ENCODE measurements at regions not wholly inside any gene's neighbourhood (a gene's known extent, or its start where the extent isn't known, plus 50 kb on each side); places are given as distances from the start of the nearest gene placed in this dataset.
A peak's percentile ranks its signal among the peaks of the same experiment; 100 is the strongest.
"Not testable (repeated sequence)": the region's sequence is repeated elsewhere in the genome, so short reads cannot be mapped to it uniquely, and the experiment has no call there.

DNA sequence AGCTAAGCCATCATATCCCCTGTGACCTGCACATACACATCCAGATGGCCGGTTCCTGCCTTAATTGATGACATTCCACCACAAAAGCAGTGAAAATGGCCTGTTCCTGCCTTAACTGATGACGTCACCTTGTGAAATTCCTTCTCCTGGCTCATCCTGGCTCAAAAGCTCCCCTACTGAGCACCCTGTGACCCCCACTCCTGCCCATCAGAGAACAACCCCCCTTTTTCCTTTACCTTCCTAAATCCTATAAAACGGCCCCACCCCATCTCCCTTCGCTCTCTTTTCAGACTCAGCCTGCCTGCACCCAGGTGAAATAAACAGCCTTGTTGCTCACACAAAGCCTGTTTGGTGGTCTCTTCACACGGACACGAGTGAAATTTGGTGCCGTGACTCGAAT is 543.8 kb upstream of the HTR2C start:
- H3K79me2 ChIP-seq (ENCODE audit: insufficient read depth, low read length); H3K4me2 ChIP-seq (ENCODE audit: low read depth, low read length); POLR2A ChIA-PET; H3K27me3 ChIP-seq (ENCODE audit: control insufficient read depth in 1 of 2, insufficient read depth in 2 of 2, low read length in 2 of 2); FAIRE-seq; DNase-seq (ENCODE audit: low spot score); H3K9ac ChIP-seq (ENCODE audit: insufficient read depth, low read depth, low read length); in situ Hi-C loops (cut with HindIII; ENCODE audit: extremely low pct_ligation_motif_present, low pct_unique_long_range_greater_than_20kb); H3K4me3 ChIP-seq (replicated peaks in 1 of 3; ENCODE audit: insufficient read depth in 1 of 3, low read depth in 2 of 3, low read length in 3 of 3); H4K20me1 ChIP-seq (ENCODE audit: insufficient read depth, low read length); H3K9me3 ChIP-seq (ENCODE audit: low read length); H3K4me1 ChIP-seq (ENCODE audit: insufficient read depth, low read length); ATAC-seq; H2AFZ ChIP-seq (ENCODE audit: low read length); H3K27ac ChIP-seq (ENCODE audit: extremely low read length, insufficient read depth, low read length); CTCF ChIA-PET (ENCODE audit: low intra/inter-chr PET ratio, low total read pairs); BruUV-seq (replicated peaks); intact Hi-C loops (cut with micrococcal nuclease; ENCODE audit: unreplicated experiment); H3K36me3 ChIP-seq (replicated peaks in 1 of 2; ENCODE audit: control insufficient read depth in 1 of 2, insufficient read depth in 2 of 2, low read length in 2 of 2); TF ChIP-seq ATF7, CREB1 (CRISPR knock-in tag; IDR thresholded peaks at IDR 0.05): not testable (repeated sequence)
- 23% methylated on average over 7 of the region's 8 CpGs for WGBS (ENCODE audit: low lambda C conversion rate)
- TF ChIP-seq ATF7 (IDR thresholded peaks at IDR 0.05) (peak; percentile 91), CREB1 (IDR thresholded peaks at IDR 0.05) (peak; percentile 86)

DNA sequence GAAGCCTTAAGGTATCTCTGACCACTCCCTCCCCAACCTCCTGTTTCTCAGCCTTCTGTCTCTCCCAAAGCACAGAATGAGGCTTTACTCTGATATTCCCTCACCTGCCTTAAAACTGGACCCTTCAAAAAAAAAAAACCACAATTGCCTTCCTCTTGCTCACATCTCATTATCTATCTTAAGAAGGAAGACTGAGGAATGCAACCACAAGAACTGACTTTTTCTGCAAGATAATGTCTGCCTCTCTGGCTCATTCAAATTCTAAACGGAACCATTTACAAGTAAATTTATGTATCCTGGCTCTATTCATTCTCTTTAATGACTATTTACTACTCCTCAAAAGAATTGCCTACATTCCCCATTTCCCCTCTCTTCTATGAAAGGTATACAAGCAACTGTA is 545.5 kb upstream of the HTR2C start:
- in situ Hi-C loops (cut with HindIII; ENCODE audit: extremely low pct_ligation_motif_present, low pct_unique_long_range_greater_than_20kb): no loop called here
- no peak overlapping the region for H3K9ac ChIP-seq (ENCODE audit: insufficient read depth, low read depth, low read length)
- H3K36me3 ChIP-seq (replicated peaks in 1 of 2; ENCODE audit: control insufficient read depth in 1 of 2, insufficient read depth in 2 of 2, low read length in 2 of 2): no peaks in the 10 kb centered on the region
- H3K79me2 ChIP-seq (ENCODE audit: insufficient read depth, low read length): no peaks in the 10 kb centered on the region
- no peak overlapping the region for H3K27ac ChIP-seq (ENCODE audit: extremely low read length, insufficient read depth, low read length)
- intact Hi-C loops (cut with micrococcal nuclease; ENCODE audit: unreplicated experiment): no loop called here
- no peak overlapping the region for H3K4me3 ChIP-seq (replicated peaks in 1 of 3; ENCODE audit: insufficient read depth in 1 of 3, low read depth in 2 of 3, low read length in 3 of 3)
- no peak for DNase-seq (ENCODE audit: low spot score)
- BruUV-seq (replicated peaks): no TSS peak
- CTCF ChIA-PET (ENCODE audit: low intra/inter-chr PET ratio, low total read pairs): no interaction called here
- POLR2A ChIA-PET: no interaction called here
- H3K27me3 ChIP-seq (ENCODE audit: control insufficient read depth in 1 of 2, insufficient read depth in 2 of 2, low read length in 2 of 2): no peaks in the 10 kb centered on the region
- no peaks in the 10 kb centered on the region for H3K4me1 ChIP-seq (ENCODE audit: insufficient read depth, low read length)
- FAIRE-seq: no peak
- no peak overlapping the region for H3K4me2 ChIP-seq (ENCODE audit: low read depth, low read length)
- TF ChIP-seq, protein P1, sequence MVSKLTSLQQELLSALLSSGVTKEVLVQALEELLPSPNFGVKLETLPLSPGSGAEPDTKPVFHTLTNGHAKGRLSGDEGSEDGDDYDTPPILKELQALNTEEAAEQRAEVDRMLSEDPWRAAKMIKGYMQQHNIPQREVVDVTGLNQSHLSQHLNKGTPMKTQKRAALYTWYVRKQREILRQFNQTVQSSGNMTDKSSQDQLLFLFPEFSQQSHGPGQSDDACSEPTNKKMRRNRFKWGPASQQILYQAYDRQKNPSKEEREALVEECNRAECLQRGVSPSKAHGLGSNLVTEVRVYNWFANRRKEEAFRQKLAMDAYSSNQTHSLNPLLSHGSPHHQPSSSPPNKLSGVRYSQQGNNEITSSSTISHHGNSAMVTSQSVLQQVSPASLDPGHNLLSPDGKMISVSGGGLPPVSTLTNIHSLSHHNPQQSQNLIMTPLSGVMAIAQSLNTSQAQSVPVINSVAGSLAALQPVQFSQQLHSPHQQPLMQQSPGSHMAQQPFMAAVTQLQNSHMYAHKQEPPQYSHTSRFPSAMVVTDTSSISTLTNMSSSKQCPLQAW (CRISPR knock-in tag; IDR thresholded peaks at IDR 0.05): no peak
- TF ChIP-seq JDP2 (CRISPR knock-in tag; IDR thresholded peaks at IDR 0.05; ENCODE audit: borderline replicate concordance): no peak
- TF ChIP-seq ATF7 (IDR thresholded peaks at IDR 0.05): no peak
- TF ChIP-seq ATF7 (CRISPR knock-in tag; IDR thresholded peaks at IDR 0.05): no peak
- TF ChIP-seq, protein P2, sequence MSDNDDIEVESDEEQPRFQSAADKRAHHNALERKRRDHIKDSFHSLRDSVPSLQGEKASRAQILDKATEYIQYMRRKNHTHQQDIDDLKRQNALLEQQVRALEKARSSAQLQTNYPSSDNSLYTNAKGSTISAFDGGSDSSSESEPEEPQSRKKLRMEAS (IDR thresholded peaks at IDR 0.05): no peak
- no peak for TF ChIP-seq ZBTB7A (CRISPR knock-in tag; IDR thresholded peaks at IDR 0.05)
- TF ChIP-seq MAFF (IDR thresholded peaks at IDR 0.05; ENCODE audit: low read depth, low read length): no peak
- no peak for TF ChIP-seq BRD4 (CRISPR knock-in tag; IDR thresholded peaks at IDR 0.05)
- WGBS (ENCODE audit: low lambda C conversion rate): 57% methylated on average over 1 of the region's 1 CpG
- no peak for ATAC-seq
- H3K9me3 ChIP-seq (ENCODE audit: low read length): no peaks in the 10 kb centered on the region
- no peaks in the 10 kb centered on the region for H4K20me1 ChIP-seq (ENCODE audit: insufficient read depth, low read length)
- no peak overlapping the region for H2AFZ ChIP-seq (ENCODE audit: low read length)
